HepG2 (cell line): ENCODE measurements at regions not wholly inside any gene's neighbourhood (a gene's known extent, or its start where the extent isn't known, plus 50 kb on each side); places are given as distances from the start of the nearest gene placed in this dataset.

Source experiments
- ATAC-seq: fragments of 200-7000 bp; cut with Tn5 transposase; 3 replicates; pipeline ENCODE4 v1.9.1; 2020; ENCODE audit warnings: mild to moderate bottlenecking, moderate library complexity
- BruUV-seq: library from RNA; stranded (reverse); fragments of 400-500 nt; replicated peaks from 2 replicates; lab custom pipeline; 2021; lab: Mats Ljungman, UMichigan
- CTCF ChIA-PET: fragments of 300-600 bp; formaldehyde crosslinking; extraction: SDS; loops from one replicate; lab custom pipeline; 2021; ENCODE audit warnings: low total read pairs, inconsistent platforms, low intra/inter-chr PET ratio; lab: Yijun Ruan, JAX
- POLR2A ChIA-PET: fragments of 350-600 bp; sonication (Branson Sonifier 250); formaldehyde crosslinking; loops from one replicate; lab custom pipeline; 2020; ENCODE audit warnings: antibody characterized with exemption, inconsistent platforms; lab: Yijun Ruan, JAX
- DNase-seq: peaks from one replicate; pipeline ENCODE4 v3.0.0-alpha.2; 2015; ENCODE audit warnings: low spot score
- FAIRE-seq: peaks from 3 replicates; lab custom pipeline; 2011; peaks lifted over from hg19 to GRCh38; lab: Jason Lieb, UNC
- H2AFZ ChIP-seq: one replicate; pipeline ENCODE4 v1.6.1; 2011; ENCODE audit warnings: low read length, inconsistent platforms
- H3K27ac ChIP-seq: fragments of 300-600 bp; 3 replicates; pipeline ENCODE4 v1.8.0; 2011; ENCODE audit warnings: mixed run types, mild to moderate bottlenecking, mixed read lengths, low read length, inconsistent platforms; ENCODE audit not compliant: insufficient read depth; ENCODE audit errors: extremely low read length
- H3K27me3 ChIP-seq, 2 experiments: fragments of 200-600 bp in 1 of 2; 2 replicates in 1 of 2; 3 replicates in 1 of 2; pipeline versions ENCODE4 v1.6.0 to v1.8.0; 2011; ENCODE audit warnings: low read length in 2 of 2, mild to moderate bottlenecking in 2 of 2, moderate library complexity in 2 of 2, inconsistent platforms in 1 of 2; ENCODE audit not compliant: insufficient read depth in 2 of 2, control insufficient read depth in 1 of 2
- H3K36me3 ChIP-seq, 2 experiments: fragments of 200-600 bp in 1 of 2; replicated peaks in 1 of 2; 2 replicates in 1 of 2; 3 replicates in 1 of 2; pipeline versions ENCODE4 v1.5.1 to v1.8.0; 2011; ENCODE audit warnings: low read length in 2 of 2, inconsistent platforms in 1 of 2; ENCODE audit not compliant: insufficient read depth in 2 of 2, control insufficient read depth in 1 of 2
- H3K4me1 ChIP-seq: 2 replicates; pipeline ENCODE4 v1.5.1; 2012; ENCODE audit warnings: low read length, inconsistent platforms; ENCODE audit not compliant: insufficient read depth
- H3K4me2 ChIP-seq: 2 replicates; pipeline ENCODE4 v1.6.0; 2011; ENCODE audit warnings: low read depth, low read length, inconsistent platforms
- H3K4me3 ChIP-seq, 3 experiments: fragments of 200-600 bp in 1 of 3; sonication (generic), shearing (Covaris generic) in 1 of 3; replicated peaks in 1 of 3; 2 replicates each; pipeline ENCODE4 v1.5.1; 2011 to 2016; ENCODE audit warnings: low read length in 3 of 3, inconsistent platforms in 2 of 3, low read depth in 2 of 3, mild to moderate bottlenecking in 2 of 3, control low read depth in 1 of 3, mixed read lengths in 1 of 3; ENCODE audit not compliant: insufficient read depth in 1 of 3
- H3K79me2 ChIP-seq: one replicate; pipeline ENCODE4 v1.6.1; 2011; ENCODE audit warnings: low read length, inconsistent platforms; ENCODE audit not compliant: insufficient read depth
- H3K9ac ChIP-seq: 2 replicates; pipeline ENCODE4 v1.6.0; 2011; ENCODE audit warnings: mild to moderate bottlenecking, low read depth, low read length, inconsistent platforms; ENCODE audit not compliant: insufficient read depth
- H3K9me3 ChIP-seq: 2 replicates; pipeline ENCODE4 v1.5.1; 2012; ENCODE audit warnings: mild to moderate bottlenecking, low read length
- H4K20me1 ChIP-seq: 2 replicates; pipeline ENCODE4 v1.6.0; 2011; ENCODE audit warnings: inconsistent platforms, mild to moderate bottlenecking, low read length, moderate library complexity; ENCODE audit not compliant: insufficient read depth
- MIXL1 ChIP-seq: IDR thresholded peaks from 2 replicates; pipeline ENCODE4 v1.6.1; 2016
- NR2F2 ChIP-seq: IDR thresholded peaks from 2 replicates; pipeline ENCODE4 v1.6.1; 2012; ENCODE audit warnings: low read depth, inconsistent platforms, borderline replicate concordance
- SOX13 ChIP-seq, 3 experiments: fragments of 450-650 bp in 1 of 3; sonication (generic) in 1 of 3; formaldehyde crosslinking in 1 of 3; IDR thresholded peaks in 2 of 3; conservative IDR thresholded peaks in 1 of 3; 2 replicates each; pipeline versions ENCODE4 v1.5.0 to v1.6.1; 2016 to 2020; ENCODE audit warnings: antibody characterized with exemption in 1 of 3, mild to moderate bottlenecking in 1 of 3, missing compliant biosample characterization in 1 of 3, missing genetic modification reagents in 1 of 3, moderate library complexity in 1 of 3
- SP1 ChIP-seq, 2 experiments: fragments of 450-650 bp in 1 of 2; sonication (generic) in 1 of 2; formaldehyde crosslinking in 1 of 2; IDR thresholded peaks; 2 replicates each; pipeline versions ENCODE4 v1.4.0 to v1.6.1; 2016 to 2020; ENCODE audit warnings: missing genetic modification reagents in 1 of 2
- ZNF121 ChIP-seq: sonication (generic); formaldehyde crosslinking; IDR thresholded peaks from 2 replicates; pipeline ENCODE4 v1.5.0; 2020; ENCODE audit warnings: mild to moderate bottlenecking, missing genetic modification reagents
- ZNF552 ChIP-seq: sonication (generic); formaldehyde crosslinking; IDR thresholded peaks from 2 replicates; pipeline ENCODE4 v1.9.0; 2022; ENCODE audit warnings: missing genetic modification reagents, mild to moderate bottlenecking, borderline replicate concordance
- ZNF616 ChIP-seq: sonication (generic); formaldehyde crosslinking; IDR thresholded peaks from 2 replicates; pipeline ENCODE4 v1.5.0; 2020; ENCODE audit warnings: low read depth, mild to moderate bottlenecking, missing genetic modification reagents
- in situ Hi-C: cut with HindIII; loops from 2 replicates; pipeline ENCODE4 v1.10.0; 2017; ENCODE audit warnings: low pct_unique_long_range_greater_than_20kb; ENCODE audit not compliant: extremely low pct_ligation_motif_present
- intact Hi-C: fragments of 100-400 bp; cut with micrococcal nuclease; formaldehyde crosslinking; loops from one replicate; pipeline ENCODE4 v1.10.0; 2022; ENCODE audit not compliant: unreplicated experiment

DNA sequence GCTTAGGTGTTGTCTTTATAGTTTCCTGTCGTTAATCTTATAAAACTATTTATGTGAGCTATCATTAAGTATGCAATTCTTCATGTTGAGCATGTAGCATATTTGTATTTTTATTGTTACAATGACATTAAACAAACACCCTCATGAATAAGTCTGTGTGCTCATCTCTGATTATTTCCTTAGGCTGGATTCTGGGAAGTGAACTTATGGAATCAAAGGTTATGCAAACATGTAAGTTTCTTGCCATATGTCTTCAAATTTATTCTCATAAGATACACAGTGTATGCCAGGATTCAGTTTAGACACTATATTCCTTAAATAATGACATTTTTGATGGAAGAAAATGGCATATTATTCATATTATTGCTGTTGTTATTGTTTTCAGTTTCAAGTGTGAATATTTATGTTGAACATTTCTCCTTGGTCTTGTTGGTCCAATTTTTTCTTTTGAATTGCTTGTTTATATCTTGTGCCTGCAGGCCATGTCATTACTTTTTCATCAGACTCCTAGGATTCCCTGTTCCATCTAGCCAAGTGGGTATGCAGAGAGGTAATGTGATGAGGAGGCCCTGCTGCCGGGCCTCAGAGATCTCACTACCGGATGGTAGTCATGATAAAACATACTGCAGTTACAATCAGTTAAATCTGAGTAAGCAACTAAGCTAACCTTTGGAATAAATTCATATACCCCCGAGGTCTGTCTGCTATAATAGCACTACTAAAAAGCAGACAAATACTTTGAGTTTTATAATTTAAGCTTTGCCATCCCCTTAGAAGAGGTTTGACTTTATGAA lies 684.3 kb upstream of the SGO1 start (continued):
- TF ChIP-seq SOX13 (IDR thresholded peaks at IDR 0.05), result no peak
- TF ChIP-seq SOX13 (CRISPR knock-in tag; conservative IDR thresholded peaks at IDR 0.05 in 1 of 2, IDR thresholded peaks at IDR 0.05 in 1 of 2), result no peak
- no peak for TF ChIP-seq ZNF616 (CRISPR knock-in tag)
- TF ChIP-seq ZNF552 (CRISPR knock-in tag), result no peak
- no peak for TF ChIP-seq NR2F2
- no peak for TF ChIP-seq SP1 (IDR thresholded peaks at IDR 0.05)
- no peak for TF ChIP-seq SP1 (CRISPR knock-in tag; IDR thresholded peaks at IDR 0.05)

GRCh38 chr3:20865803-20866202 lies 679.8 kb upstream of the SGO1 start:
- POLR2A ChIA-PET, result no interaction called here
- BruUV-seq, result no TSS peak
- H3K4me3 ChIP-seq, result no peak overlapping the region
- H3K4me2 ChIP-seq, result no peak overlapping the region
- H3K36me3 ChIP-seq, result no peaks in the 10 kb centered on the region
- H3K27me3 ChIP-seq, result no peaks in the 10 kb centered on the region
- intact Hi-C loops (no loop called here), in situ Hi-C loops (no loop called here)
- FAIRE-seq (no peak), ATAC-seq (peak; percentile 88), DNase-seq (no peak)
- TF ChIP-seq ZNF121 (CRISPR knock-in tag), result 0 out of 2 replicates have a peak, but pooled peaks have one; percentile 17
- TF ChIP-seq MIXL1 (CRISPR knock-in tag), result no peak
- peaks cover 64% of the 10 kb centered on the region for H3K9me3 ChIP-seq
- no peaks in the 10 kb centered on the region for H4K20me1 ChIP-seq
- H3K27ac ChIP-seq, result no peak overlapping the region
- peaks cover 9% of the 10 kb centered on the region for H3K4me1 ChIP-seq
- CTCF ChIA-PET, result no interaction called here
- H3K79me2 ChIP-seq, result no peaks in the 10 kb centered on the region
- no peak overlapping the region for H2AFZ ChIP-seq
- no peak overlapping the region for H3K9ac ChIP-seq
